ENCODE measurements at regions not wholly inside any gene's neighbourhood (a gene's known extent, or its start where the extent isn't known, plus 50 kb on each side); places are given as distances from the start of the nearest gene placed in this dataset.

DNA sequence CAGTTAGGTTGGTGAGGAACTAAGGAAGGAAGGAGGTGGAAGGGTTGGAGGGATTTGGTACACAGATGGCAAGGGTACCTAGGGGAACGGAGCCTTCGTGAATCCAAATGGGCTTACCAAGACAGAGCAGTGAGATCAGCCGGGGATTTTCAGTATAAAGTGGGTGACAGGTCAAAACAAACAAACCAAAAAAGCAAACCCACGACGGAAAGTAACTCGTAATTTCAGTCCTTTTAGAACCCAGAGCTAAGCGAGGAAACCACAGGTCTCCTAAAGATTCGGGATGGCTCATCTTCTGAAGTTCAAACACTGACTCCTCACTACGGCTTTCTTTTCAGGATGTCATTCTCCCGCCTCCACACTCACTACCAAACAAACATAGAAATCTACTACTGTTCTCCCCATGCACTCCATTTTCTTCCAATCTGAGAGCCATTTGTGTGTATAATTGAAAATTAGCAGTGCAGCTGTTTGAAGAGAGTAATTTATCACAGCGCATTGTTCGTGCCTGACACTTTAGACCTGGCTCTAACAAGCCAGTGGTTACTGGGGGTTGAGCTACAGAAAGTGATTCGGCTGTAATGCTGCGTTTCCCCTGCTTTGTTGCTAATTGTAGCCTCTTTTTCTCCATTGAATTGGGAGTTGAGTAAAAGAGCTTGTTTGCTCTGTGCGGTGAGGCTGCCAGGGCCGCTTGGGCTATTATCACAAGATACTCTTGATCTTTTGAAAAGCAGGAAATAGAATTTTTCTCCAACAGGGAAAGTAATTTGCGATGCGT, 64.7 kb upstream of the CCDC39 start:
- Histone ChIP-seq H3K36me3 (ENCODE audit: insufficient read depth in 1 of 2, low read depth in 1 of 2) (peaks cover 0 to 4% of the 10 kb centered on the region in 2 donors), H3K27me3 (ENCODE audit: insufficient read depth in 3 of 3, low read length in 2 of 3) (no peaks in the 10 kb centered on the region), H3K4me1 (no peaks in the 10 kb centered on the region), H3K27ac (no peak overlapping the region), H3K9me3 (no peaks in the 10 kb centered on the region), H3K4me3 (no peak overlapping the region)
- no peak for DNase-seq
- TF ChIP-seq, protein P1, sequence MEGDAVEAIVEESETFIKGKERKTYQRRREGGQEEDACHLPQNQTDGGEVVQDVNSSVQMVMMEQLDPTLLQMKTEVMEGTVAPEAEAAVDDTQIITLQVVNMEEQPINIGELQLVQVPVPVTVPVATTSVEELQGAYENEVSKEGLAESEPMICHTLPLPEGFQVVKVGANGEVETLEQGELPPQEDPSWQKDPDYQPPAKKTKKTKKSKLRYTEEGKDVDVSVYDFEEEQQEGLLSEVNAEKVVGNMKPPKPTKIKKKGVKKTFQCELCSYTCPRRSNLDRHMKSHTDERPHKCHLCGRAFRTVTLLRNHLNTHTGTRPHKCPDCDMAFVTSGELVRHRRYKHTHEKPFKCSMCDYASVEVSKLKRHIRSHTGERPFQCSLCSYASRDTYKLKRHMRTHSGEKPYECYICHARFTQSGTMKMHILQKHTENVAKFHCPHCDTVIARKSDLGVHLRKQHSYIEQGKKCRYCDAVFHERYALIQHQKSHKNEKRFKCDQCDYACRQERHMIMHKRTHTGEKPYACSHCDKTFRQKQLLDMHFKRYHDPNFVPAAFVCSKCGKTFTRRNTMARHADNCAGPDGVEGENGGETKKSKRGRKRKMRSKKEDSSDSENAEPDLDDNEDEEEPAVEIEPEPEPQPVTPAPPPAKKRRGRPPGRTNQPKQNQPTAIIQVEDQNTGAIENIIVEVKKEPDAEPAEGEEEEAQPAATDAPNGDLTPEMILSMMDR (IDR thresholded peaks at IDR 0.05): no peak
- 40 to 42% (median 42%) methylated on average over 18 of the region's 18 CpGs for WGBS, 3 donors
- no peak for ATAC-seq
- intact Hi-C loops (cut with DNase I): no loop called here

DNA sequence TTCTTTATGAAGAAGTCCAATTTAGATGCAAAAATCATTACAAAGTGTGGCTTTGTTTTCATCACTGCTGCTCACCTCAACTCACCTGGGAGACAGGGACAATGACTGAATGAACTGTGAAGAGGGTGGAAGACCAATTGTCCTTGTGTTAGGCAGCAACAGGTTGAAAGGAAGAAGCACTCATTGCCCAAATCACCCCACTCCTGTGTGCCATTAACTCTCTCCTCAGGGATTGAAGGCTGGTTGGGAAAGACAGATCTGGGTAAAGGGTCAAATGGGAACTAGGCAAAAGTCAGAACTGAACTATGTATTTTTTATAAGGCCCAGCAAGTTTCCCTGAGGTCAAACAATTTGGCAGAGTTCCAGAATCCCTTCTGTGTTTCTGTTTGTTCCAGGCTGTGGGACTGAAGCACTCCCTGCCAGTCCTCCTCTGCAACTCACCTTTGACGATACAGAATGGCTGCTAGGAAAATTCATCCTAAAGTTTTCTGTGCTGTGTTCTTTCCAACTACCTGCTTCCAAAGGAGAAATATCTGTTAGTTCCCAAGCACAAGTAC, 68.6 kb upstream of the CCDC39 start:
- H3K9me3 ChIP-seq: no peaks in the 10 kb centered on the region
- WGBS, 3 donors: 24 to 42% (median 26%) methylated on average over 1 of the region's 1 CpG
- H3K27me3 ChIP-seq (ENCODE audit: insufficient read depth in 3 of 3, low read length in 2 of 3): no peaks in the 10 kb centered on the region
- intact Hi-C loops (cut with DNase I): no loop called here
- no peak overlapping the region for H3K4me3 ChIP-seq
- H3K4me1 ChIP-seq: no peaks in the 10 kb centered on the region
- TF ChIP-seq, protein P1 (IDR thresholded peaks at IDR 0.05): no peak
- ATAC-seq (no peak), DNase-seq (no peak)
- peaks cover 0 to 4% of the 10 kb centered on the region in 2 donors for H3K36me3 ChIP-seq (ENCODE audit: insufficient read depth in 1 of 2, low read depth in 1 of 2)
- no peak overlapping the region for H3K27ac ChIP-seq

DNA sequence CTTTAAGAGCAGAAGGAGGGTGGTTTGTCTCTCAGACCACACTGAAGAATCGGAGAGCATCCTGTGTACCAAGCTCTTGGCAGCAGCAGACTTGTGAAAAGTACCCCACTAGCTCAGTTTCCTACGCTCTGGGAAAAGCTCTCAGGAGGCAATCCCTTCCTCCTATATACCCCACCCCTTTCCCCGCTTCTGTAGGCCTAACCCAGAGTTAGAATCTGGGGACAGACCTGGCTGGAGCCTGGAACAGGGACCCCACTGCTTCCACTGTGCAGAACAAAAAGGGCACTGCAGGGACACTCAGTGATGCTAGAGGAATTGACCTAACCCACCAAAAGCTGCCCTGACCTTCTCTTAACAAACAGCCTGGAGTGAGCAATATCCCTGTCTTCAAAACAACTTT, 70.0 kb upstream of the CCDC39 start:
- WGBS, 3 donors: 79 to 82% (median 80%) methylated on average over 3 of the region's 3 CpGs
- DNase-seq (no peak), ATAC-seq (no peak)
- Histone ChIP-seq H3K9me3 (no peaks in the 10 kb centered on the region), H3K4me1 (no peaks in the 10 kb centered on the region), H3K27ac (no peak overlapping the region), H3K4me3 (no peak overlapping the region), H3K36me3 (ENCODE audit: insufficient read depth in 1 of 2, low read depth in 1 of 2) (peaks cover 0 to 4% of the 10 kb centered on the region in 2 donors), H3K27me3 (ENCODE audit: insufficient read depth in 3 of 3, low read length in 2 of 3) (no peaks in the 10 kb centered on the region)
- intact Hi-C loops (cut with DNase I): no loop called here
- TF ChIP-seq, protein P1 (IDR thresholded peaks at IDR 0.05): no peak

GRCh38 chr3:180749796-180750195, 70.5 kb upstream of the CCDC39 start:
- Histone ChIP-seq H3K36me3 (ENCODE audit: insufficient read depth in 1 of 2, low read depth in 1 of 2) (peaks cover 0 to 4% of the 10 kb centered on the region in 2 donors), H3K4me3 (no peak overlapping the region), H3K27ac (no peak overlapping the region), H3K4me1 (no peaks in the 10 kb centered on the region), H3K9me3 (no peaks in the 10 kb centered on the region), H3K27me3 (ENCODE audit: insufficient read depth in 3 of 3, low read length in 2 of 3) (no peaks in the 10 kb centered on the region)
- TF ChIP-seq, protein P1 (IDR thresholded peaks at IDR 0.05): no peak
- ATAC-seq (no peak), DNase-seq (no peak)
- intact Hi-C loops (cut with DNase I): no loop called here

All from psoas muscle (tissue), 7 donors.